ENCODE measurements at regions not wholly inside any gene's neighbourhood (a gene's known extent, or its start where the extent isn't known, plus 50 kb on each side); places are given as distances from the start of the nearest gene placed in this dataset.
A peak's percentile ranks its signal among the peaks of the same experiment; 100 is the strongest.
"Not testable (repeated sequence)": the region's sequence is repeated elsewhere in the genome, so short reads cannot be mapped to it uniquely, and the experiment has no call there.

- TF ChIP-seq, protein P1, sequence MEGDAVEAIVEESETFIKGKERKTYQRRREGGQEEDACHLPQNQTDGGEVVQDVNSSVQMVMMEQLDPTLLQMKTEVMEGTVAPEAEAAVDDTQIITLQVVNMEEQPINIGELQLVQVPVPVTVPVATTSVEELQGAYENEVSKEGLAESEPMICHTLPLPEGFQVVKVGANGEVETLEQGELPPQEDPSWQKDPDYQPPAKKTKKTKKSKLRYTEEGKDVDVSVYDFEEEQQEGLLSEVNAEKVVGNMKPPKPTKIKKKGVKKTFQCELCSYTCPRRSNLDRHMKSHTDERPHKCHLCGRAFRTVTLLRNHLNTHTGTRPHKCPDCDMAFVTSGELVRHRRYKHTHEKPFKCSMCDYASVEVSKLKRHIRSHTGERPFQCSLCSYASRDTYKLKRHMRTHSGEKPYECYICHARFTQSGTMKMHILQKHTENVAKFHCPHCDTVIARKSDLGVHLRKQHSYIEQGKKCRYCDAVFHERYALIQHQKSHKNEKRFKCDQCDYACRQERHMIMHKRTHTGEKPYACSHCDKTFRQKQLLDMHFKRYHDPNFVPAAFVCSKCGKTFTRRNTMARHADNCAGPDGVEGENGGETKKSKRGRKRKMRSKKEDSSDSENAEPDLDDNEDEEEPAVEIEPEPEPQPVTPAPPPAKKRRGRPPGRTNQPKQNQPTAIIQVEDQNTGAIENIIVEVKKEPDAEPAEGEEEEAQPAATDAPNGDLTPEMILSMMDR (IDR thresholded peaks at IDR 0.05; ENCODE audit: insufficient read depth, low read length, missing control alignments) = no peak
- no peak for DNase-seq (ENCODE audit: low read depth, low spot score)
- ChIA-PET POLR2A (no interaction called here), CTCF (no interaction called here)
- H3K4me3 ChIP-seq (ENCODE audit: low read depth, low read length) = no peak overlapping the region
These were observed 50.3 kb upstream of the SNRK start for GRCh38 chr3:43236008-43236407.

GRCh38 chr3:43233062-43233461, 53.3 kb upstream of the SNRK start:
- CTCF ChIA-PET = interaction anchor here (0.7 to 1.1 kb wide), 2 partner anchors 268 to 919 kb away, joined by 4 to 5 read pairs; no protein-coding TSS in a partner anchor
- POLR2A ChIA-PET = no interaction called here
- DNase-seq (ENCODE audit: low read depth, low spot score) = no peak
- no peak overlapping the region for H3K4me3 ChIP-seq (ENCODE audit: low read depth, low read length)
- TF ChIP-seq, protein P1 (IDR thresholded peaks at IDR 0.05; ENCODE audit: insufficient read depth, low read length, missing control alignments) = no peak

- CTCF ChIA-PET = interaction anchor here (0.9 to 1.7 kb wide), 4 partner anchors 12 to 272 kb away, joined by 3 to 5 read pairs (median 3); no protein-coding TSS in a partner anchor
- peak; percentile 36 for DNase-seq (ENCODE audit: low read depth, low spot score)
- TF ChIP-seq, protein P1 (IDR thresholded peaks at IDR 0.05; ENCODE audit: insufficient read depth, low read length, missing control alignments) = no peak
- no peak overlapping the region for H3K4me3 ChIP-seq (ENCODE audit: low read depth, low read length)
- POLR2A ChIA-PET = no interaction called here
These were observed 54.9 kb upstream of the SNRK start for GRCh38 chr3:43231276-43232000.

GRCh38 chr3:43229865-43230264, 56.5 kb upstream of the SNRK start:
- CTCF ChIA-PET; DNase-seq (ENCODE audit: low read depth, low spot score); H3K4me3 ChIP-seq (ENCODE audit: low read depth, low read length); POLR2A ChIA-PET: not testable (repeated sequence)

GRCh38 chr3:43227685-43228084, 58.7 kb upstream of the SNRK start:
- DNase-seq (ENCODE audit: low read depth, low spot score); POLR2A ChIA-PET; H3K4me3 ChIP-seq (ENCODE audit: low read depth, low read length); CTCF ChIA-PET: not testable (repeated sequence)

GRCh38 chr3:43224405-43225073, 61.8 kb upstream of the SNRK start:
- POLR2A ChIA-PET = no interaction called here
- TF ChIP-seq, protein P1 (IDR thresholded peaks at IDR 0.05; ENCODE audit: insufficient read depth, low read length, missing control alignments) = no peak
- CTCF ChIA-PET = interaction anchor here (0.7 to 4.7 kb wide), 6 partner anchors 10 to 278 kb away, joined by 3 to 34 read pairs (median 3); no protein-coding TSS in a partner anchor
- H3K4me3 ChIP-seq (ENCODE audit: low read depth, low read length) = no peak overlapping the region
- DNase-seq (ENCODE audit: low read depth, low spot score) = no peak

DNA sequence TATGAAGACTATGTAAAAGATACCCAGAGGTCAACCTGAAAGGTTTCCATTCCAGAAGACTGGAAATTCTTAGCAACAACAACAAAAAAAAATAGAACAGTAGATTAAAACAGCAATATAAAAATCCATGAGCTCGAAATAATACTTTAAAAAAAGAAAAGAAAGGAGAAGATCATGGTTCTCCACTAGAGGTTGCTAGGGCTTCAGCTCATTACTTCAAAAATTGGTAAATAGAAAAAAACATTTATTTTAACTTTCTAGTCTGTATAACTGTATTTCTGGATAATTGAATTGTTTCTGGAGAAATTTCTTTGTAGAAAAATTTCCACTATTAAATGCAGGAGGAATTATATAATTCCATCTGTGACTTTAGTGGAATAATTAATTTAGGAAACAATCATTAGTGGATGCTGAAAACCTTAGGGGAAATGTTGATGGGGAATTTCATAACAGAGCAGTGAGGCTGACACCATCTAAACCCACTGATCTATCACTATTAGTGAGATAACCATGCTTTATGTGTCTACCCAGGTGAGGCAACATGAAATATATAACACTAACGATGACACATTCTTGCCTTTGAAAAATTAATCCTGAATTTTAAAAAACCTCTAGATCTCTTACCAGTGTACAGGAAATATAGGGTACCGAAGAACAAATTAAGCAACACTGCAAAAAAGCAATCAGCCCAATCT, 62.5 kb upstream of the SNRK start:
- H3K4me3 ChIP-seq (ENCODE audit: low read depth, low read length) = no peak overlapping the region
- no peak for DNase-seq (ENCODE audit: low read depth, low spot score)
- TF ChIP-seq, protein P1 (IDR thresholded peaks at IDR 0.05; ENCODE audit: insufficient read depth, low read length, missing control alignments) = no peak
- ChIA-PET POLR2A (no interaction called here), CTCF (interaction anchor here (0.6 to 4.7 kb wide), 18 partner anchors 9 to 515 kb away, joined by 3 to 34 read pairs (median 3); no protein-coding TSS in a partner anchor)

Measured in AG04449 (cell line).